Ammon's horn (tissue), 1 donor: ENCODE measurements at regions not wholly inside any gene's neighbourhood (a gene's known extent, or its start where the extent isn't known, plus 50 kb on each side); places are given as distances from the start of the nearest gene placed in this dataset.

Experiments used
- DNase-seq: peaks from one replicate; pipeline ENCODE4 v3.0.0-alpha.2; 2016; ENCODE audit warnings: low spot score

DNA sequence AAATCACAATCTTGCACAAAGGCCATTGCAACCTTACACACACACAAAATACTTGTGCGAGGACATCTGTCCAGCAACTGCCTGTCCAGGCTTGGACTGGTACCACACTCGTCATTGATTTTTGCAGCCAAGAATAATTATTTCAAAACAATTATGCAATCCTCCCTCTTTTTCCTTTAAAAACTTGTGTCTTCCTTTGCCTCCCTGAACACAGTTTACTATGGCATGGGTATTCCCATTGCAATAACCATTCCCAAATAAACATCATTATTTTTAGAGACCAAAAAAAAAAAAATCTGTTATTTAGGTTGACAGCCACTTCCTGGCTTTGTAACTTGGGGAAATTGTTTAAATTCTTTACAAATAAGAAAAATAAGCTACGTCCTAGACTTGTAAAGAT, 54.0 kb downstream of the C11orf91 start:
- no peak for DNase-seq

- DNase-seq = no peak
Measured at GRCh38 chr11:33646168-33646567, 54.5 kb downstream of the C11orf91 start.

DNA sequence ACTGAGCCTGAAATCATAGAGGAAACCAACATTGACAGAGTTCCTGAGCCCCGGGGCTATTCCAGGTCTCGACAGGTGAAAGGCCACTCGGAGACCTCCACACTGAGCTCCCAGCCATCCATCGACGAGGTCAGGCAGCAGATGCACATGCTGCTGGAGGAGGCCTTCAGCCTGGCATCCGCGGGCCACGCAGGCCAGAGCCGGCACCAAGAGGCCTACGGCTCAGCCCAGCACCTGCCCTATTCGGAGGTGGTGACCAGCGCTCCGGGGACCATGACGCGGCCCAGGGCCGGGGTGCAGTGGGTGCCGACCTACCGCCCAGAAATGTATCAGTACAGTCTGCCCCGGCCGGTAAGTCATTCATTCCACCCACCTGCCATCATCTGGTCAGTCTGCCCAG, 54.9 kb downstream of the C11orf91 start:
- DNase-seq = no peak

DNA sequence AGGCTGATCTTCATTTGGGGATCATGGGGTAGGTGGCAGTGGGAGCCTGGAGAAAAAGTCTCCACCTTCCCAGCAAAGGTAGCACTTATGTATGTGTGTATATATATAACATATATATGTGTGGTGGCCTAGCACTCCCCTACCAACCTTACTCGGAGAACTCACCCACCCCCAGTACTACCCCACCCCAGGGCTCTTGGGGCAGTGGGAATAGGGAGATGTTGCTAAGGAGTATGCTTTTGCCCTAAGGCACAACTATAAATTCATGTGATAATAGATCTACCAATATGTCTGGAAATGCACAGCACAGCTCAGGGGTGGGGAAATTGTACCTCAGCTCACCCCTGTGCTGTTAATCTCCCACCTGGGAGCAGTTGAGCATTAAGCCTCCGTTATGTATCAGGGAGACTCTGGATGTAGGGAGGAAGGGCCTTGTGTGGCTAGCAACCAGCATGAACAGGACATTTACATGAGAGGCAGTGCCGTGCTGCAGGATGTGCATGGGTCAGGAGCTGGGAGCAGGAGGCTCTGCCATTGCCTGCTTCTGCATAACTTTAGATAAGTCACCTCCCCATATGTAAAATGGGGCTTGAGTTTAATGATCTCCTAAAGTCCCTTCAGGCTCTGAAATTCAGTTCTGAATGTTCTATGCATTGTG, 57.3 kb downstream of the C11orf91 start:
- DNase-seq = no peak

DNA sequence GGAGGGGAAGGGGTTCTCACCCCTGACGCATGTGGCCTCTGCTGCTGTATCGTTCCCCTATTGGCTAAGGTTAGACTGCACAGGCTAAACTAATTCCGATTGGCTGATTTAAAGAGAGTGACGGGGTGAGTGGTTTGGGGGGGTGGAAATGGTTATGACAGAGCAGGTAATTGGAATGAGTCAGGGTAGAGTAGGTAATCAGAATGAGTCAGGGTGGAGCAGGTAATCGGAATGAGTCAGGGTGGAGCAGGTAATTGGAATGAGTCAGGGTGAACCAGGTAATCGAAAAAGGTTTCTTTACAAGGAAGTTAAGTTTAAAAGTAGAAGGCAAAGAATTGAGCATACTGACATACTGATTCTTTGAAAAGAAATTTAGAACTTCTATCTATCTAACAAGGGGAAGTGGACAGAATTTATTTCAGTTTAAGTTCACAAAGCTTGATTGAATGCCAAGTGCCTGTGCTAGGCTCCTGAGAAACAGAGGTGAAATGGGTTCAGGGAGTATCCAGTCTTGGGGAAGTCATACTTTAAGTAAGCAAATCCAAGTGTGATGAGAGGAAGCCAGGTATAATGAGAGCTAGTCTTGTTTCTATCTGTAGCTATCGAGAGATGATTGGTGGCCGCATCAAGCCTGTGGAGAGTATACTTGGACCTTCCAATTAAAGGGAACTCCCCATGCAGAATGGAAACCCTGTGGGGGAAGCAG, 58.0 kb downstream of the C11orf91 start:
- DNase-seq = no peak

GRCh38 chr11:33640730-33641371, 59.8 kb downstream of the C11orf91 start:
- no peak for DNase-seq

DNA sequence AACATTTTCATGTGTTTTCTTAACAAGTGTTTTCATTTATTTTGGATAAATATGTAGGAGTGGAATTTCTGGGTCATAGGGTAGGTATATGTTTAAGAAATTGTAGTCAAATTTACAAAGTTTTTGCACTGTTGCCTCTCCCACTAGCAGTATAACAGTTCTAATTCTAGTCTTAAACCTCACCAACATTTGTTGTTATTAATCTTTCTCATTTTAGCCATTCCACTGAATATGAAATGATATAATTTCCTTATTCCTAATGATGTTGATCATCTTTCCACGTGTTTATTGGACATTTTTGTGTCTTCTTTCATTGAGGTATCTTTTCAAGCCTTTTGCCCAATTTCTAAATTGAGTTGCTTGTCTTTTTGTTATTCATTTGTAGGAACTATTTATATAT, 62.0 kb downstream of the C11orf91 start:
- DNase-seq = no peak

DNA sequence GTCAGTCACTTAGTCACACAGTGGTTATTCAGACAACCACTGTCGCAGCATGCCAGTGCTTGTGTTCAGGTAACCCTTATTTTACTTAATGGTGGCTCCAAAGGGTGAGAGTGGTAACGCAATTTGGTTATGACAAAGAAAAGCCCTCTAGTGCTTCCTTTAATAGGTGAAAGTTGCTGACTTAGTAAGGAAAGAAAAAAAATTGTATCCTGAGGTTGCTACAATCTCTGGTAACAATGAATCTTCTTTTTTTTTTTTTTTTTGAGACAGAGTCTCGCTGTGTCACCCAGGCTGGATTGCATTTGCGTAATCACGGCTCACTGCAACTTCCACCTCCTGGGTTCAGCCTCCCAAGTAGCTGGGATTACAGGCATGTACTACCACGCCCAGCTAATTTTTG, 64.5 kb downstream of the C11orf91 start:
- DNase-seq = no peak

DNA sequence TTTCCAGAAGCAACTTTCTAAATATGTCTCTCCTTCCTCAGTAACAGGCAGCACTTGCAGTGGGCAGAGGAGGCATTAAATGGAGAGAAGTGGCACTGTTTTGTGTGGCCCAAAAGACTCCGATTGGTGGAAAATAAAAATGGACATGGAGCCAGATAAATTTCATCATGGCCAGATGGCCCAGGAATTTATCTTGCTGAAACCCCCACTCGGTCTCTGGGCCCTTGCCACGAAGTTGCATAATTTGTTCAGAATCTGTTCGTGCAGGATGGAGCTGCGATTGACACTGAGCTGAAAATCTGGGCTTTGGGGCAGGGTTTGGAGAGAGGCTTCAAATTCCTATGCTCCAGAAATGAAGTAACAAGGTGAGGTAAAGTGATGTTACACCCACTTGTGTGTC, 65.5 kb downstream of the C11orf91 start:
- peak; percentile 44 for DNase-seq

GRCh38 chr11:33634291-33634834, 66.3 kb downstream of the C11orf91 start:
- DNase-seq = no peak

GRCh38 chr11:33633251-33634003, 67.2 kb downstream of the C11orf91 start:
- DNase-seq = no peak

- DNase-seq = no peak
Measured at GRCh38 chr11:33631749-33632091, 68.9 kb downstream of the C11orf91 start.

DNA sequence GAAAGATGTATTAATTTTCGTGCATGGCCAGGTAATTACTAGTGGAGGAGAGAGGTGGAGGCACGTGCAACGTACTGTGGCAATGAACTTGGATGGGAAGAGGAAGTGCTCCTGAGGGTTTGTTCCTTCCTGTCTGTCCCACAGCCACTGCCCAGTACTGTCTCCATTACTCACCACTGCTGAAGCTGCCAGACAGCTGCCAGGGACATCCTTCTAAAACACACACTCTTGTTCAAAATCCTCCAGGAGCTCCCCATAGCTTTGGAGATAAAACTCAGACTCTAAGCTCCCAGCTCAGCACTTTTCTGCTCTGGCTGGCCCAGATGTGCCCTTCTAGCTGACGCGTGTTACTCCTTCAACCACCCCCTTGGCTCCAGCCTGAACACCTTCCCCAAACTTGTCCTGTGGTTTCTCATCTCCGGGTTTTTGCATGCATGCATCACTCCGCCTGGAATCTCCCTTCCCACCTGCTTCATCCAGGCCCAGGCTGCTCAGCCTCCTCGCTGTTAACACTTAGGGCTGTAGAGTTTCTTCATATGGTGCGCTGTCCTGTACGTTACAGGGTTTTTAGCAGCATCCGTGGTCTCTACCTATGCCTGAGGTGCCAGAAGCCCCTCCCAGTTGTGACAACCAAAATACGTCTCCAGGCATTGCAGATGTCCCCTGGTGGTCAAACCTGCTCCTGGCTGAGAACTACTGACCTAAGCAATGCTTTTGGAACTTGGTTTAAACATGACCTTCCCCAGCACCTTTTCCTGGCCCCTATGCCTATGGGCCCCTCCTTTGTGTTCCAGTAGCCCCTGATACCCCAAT, 69.5 kb downstream of the C11orf91 start:
- no peak for DNase-seq

- no peak for DNase-seq
Measured at GRCh38 chr11:33624083-33624482, 76.5 kb downstream of the C11orf91 start.

DNA sequence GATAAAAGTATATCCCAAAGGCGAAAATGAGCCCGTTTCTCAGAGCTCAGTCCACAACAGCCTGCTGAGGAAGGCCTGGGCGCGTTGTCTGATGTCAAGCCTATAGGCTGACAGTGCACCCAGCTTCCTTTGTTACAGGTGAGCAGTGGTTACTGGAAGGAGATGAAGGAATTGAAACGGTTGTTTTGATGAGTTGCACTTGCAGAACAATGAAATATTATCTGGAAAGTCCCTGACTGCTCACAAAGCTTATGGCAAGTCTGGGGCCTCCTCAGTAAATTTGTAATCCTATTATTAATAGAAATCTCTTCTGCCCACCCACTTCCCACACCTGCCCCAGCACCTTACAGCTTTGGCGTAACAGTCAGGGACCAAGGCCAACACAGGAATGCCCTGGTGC, 77.8 kb downstream of the C11orf91 start:
- no peak for DNase-seq

DNA sequence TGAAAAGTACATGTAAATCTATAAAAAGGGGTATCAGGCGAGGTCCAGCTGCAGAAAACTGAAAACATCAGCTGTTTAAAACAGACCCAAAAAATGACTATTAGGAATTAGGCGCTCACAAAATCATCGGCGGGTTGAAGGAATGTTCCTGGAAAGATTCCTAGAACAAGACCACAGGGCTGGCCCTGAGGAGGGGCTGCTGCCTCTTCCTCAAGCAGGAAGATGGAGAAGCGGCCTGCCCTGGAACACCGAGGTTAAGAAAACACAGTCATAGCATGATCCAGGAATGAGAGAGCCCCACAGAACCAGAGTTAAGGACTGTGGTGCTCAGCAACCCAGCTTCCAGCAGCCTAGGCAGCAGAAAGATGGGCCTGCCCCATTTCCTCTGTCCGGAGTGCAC, 78.4 kb downstream of the C11orf91 start:
- DNase-seq = no peak

DNA sequence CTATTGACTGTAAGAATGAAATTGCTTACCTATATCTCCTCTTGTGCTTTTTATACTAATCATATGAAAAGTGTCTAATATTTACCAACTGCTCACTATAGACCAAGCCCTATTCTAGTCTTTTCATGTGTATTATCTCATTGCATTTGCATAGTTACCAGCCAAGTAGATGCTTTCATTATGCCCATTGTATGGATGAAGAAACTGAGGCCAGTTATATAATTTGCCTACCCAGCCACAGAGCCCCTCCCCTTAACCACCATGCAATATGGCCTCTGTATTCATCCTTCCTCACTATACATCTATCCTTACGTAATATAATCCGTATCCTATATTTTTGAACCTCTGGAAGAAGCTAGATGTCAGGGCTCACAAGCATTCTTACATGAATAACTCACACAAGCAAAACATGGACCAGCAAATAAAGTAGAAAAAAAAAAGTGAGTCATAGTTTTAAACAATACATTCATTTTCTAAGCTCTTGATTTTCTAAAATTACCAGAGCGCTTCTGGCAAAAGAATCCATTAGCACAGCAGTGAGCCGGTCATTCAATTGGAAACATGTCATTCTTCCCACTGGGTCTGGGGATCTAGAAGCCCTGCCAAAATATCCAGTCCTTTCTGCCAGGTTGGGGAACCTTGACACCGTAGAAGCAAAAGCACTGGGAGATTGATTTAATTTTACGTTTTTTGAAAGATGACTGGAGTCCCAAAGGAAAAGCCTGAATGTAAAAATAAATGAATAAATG, 80.0 kb downstream of the C11orf91 start:
- DNase-seq = peak; percentile 29

- peak; percentile 39 for DNase-seq
Measured at GRCh38 chr11:33618956-33619355, 81.7 kb downstream of the C11orf91 start.

DNA sequence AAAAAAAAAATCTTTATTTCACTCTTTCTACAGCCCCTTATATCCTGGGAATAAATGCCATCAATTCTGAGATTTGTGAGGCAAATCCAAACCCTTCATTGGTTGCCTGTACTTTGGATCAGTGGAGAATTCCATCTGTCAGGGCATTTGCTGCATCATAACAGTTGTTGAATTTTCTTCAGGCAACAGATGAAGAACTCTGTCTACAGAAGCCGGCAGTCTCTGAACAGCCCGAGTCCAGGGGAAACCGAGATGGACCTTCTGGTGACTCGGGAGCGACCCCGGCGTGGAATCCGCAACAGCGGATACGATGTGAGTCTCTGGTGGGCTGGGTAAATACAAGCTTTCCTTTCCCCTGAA, 82.3 kb downstream of the C11orf91 start:
- DNase-seq = no peak

GRCh38 chr11:33617672-33618350, 82.8 kb downstream of the C11orf91 start:
- DNase-seq = no peak
